ENCODE measurements at regions not wholly inside any gene's neighbourhood (a gene's known extent, or its start where the extent isn't known, plus 50 kb on each side); places are given as distances from the start of the nearest gene placed in this dataset.

DNA sequence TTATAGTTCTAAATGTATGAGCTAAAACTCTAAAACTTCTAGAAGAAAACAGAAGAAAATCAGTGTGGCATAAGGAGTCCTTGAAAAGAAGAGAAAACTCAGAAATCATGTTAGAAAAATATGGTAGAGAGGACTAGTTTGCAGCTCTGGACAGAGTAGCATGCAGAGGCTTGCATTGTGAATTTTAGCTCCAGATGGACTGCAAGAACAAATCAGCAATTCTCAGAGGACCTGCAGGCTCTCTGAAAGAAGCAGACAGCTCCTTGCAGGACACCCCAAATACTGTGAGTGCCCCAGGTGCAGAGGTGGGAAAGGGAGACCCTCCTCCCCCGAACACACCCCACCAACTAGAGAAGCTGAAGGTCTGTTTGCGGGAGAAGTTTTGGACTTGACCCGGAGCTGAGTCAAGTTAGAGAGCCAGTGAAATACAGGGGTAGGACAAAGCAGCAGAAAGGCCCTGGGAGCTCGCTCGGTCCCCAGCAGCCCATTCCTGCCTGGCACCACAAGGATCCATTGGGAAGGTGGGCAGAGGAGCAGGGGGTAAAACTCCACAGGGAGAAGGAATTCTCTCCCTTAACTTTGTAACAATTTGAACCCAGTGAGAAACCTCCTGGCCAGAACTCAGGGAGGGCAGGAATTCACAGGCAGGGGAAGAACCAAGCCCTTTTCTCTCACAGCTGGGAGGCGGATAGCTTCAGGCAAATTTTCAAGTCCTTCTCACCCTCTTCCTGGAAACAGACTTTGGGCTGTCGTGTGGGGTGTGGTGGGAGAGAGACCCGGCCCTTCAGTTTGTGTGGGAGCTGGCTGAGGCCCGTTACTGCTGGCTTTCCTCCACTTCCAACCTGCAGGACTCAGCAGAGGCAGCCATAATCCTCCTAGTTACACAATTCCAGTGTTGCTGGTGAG is 216.2 kb upstream of the SLC35G4 start:
- TF ChIP-seq, protein P1, sequence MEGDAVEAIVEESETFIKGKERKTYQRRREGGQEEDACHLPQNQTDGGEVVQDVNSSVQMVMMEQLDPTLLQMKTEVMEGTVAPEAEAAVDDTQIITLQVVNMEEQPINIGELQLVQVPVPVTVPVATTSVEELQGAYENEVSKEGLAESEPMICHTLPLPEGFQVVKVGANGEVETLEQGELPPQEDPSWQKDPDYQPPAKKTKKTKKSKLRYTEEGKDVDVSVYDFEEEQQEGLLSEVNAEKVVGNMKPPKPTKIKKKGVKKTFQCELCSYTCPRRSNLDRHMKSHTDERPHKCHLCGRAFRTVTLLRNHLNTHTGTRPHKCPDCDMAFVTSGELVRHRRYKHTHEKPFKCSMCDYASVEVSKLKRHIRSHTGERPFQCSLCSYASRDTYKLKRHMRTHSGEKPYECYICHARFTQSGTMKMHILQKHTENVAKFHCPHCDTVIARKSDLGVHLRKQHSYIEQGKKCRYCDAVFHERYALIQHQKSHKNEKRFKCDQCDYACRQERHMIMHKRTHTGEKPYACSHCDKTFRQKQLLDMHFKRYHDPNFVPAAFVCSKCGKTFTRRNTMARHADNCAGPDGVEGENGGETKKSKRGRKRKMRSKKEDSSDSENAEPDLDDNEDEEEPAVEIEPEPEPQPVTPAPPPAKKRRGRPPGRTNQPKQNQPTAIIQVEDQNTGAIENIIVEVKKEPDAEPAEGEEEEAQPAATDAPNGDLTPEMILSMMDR (IDR thresholded peaks at IDR 0.05): no peak
- H3K27ac ChIP-seq: no peak overlapping the region
- H3K4me1 ChIP-seq: no peaks in the 10 kb centered on the region
- intact Hi-C loops (cut with DNase I): loop anchor here in 1 of 10 donors (5.0 kb wide), 1 partner anchor 91 kb away; no protein-coding TSS in a partner anchor
- H3K4me3 ChIP-seq: no peak overlapping the region
- WGBS, 2 donors: 63 to 68% methylated on average over 9 of the region's 9 CpGs
- no peaks in the 10 kb centered on the region for H3K27me3 ChIP-seq
- DNase-seq: peak; percentile 25 to 29
- H3K9me3 ChIP-seq: no peaks in the 10 kb centered on the region
- peak in 7 of 8 donors; percentile 50 to 91 (median 76) for ATAC-seq
- no peaks in the 10 kb centered on the region for H3K36me3 ChIP-seq

DNA sequence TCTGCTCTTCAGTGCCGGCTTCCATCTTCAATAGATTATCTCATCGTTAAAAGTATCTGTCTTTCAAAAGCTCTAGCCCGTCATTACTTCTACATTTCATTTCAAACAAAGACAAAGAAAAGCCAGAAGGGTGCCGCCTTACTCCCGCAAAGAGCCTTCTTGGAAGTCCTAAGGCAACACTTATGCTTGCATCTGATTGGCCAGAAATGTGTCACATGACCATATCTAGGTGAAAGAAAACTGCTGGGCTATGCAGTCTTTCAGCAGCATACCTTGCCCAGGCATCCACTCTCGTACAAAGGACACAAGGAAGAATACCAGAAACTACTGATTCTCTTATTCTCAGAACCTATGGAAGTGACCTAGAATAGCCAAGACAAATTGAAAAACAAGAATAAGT is 217.1 kb upstream of the SLC35G4 start:
- Histone ChIP-seq H3K27me3 (no peaks in the 10 kb centered on the region), H3K27ac (no peak overlapping the region), H3K9me3 (no peaks in the 10 kb centered on the region), H3K4me3 (no peak overlapping the region), H3K4me1 (no peaks in the 10 kb centered on the region), H3K36me3 (no peaks in the 10 kb centered on the region)
- DNase-seq: no peak
- ATAC-seq: no peak
- intact Hi-C loops (cut with DNase I): loop anchor here in 1 of 10 donors (5.0 kb wide), 1 partner anchor 90 kb away; no protein-coding TSS in a partner anchor
- TF ChIP-seq, protein P1 (IDR thresholded peaks at IDR 0.05): no peak
- WGBS, 2 donors: 80 to 82% methylated on average over 6 of the region's 6 CpGs

DNA sequence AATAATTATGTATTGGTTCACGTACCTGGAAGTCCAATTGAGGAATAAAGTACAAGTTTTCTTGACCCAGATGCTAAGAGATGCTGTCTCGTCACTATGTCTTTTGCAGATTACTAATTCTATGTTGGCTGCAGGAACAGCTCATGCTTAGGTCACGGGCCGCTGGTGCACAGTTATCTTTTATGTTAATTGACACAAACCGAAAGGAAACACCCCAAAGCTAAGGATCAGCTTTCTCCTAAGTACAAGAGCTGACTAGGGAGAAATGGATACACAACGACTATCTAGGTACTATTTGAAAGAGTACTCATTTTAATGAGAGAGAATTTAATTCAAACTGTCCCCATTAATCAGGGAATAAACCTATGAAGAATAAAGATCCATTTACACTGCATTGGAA is 217.7 kb upstream of the SLC35G4 start:
- Histone ChIP-seq H3K9me3 (no peaks in the 10 kb centered on the region), H3K4me1 (no peaks in the 10 kb centered on the region), H3K36me3 (no peaks in the 10 kb centered on the region), H3K27me3 (no peaks in the 10 kb centered on the region), H3K27ac (no peak overlapping the region), H3K4me3 (no peak overlapping the region)
- TF ChIP-seq, protein P1 (IDR thresholded peaks at IDR 0.05): no peak
- 88 to 90% methylated on average over 6 of the region's 6 CpGs for WGBS, 2 donors
- no peak for ATAC-seq
- intact Hi-C loops (cut with DNase I): loop anchor here in 1 of 10 donors (5.0 kb wide), 1 partner anchor 89 kb away; no protein-coding TSS in a partner anchor
- no peak for DNase-seq

DNA sequence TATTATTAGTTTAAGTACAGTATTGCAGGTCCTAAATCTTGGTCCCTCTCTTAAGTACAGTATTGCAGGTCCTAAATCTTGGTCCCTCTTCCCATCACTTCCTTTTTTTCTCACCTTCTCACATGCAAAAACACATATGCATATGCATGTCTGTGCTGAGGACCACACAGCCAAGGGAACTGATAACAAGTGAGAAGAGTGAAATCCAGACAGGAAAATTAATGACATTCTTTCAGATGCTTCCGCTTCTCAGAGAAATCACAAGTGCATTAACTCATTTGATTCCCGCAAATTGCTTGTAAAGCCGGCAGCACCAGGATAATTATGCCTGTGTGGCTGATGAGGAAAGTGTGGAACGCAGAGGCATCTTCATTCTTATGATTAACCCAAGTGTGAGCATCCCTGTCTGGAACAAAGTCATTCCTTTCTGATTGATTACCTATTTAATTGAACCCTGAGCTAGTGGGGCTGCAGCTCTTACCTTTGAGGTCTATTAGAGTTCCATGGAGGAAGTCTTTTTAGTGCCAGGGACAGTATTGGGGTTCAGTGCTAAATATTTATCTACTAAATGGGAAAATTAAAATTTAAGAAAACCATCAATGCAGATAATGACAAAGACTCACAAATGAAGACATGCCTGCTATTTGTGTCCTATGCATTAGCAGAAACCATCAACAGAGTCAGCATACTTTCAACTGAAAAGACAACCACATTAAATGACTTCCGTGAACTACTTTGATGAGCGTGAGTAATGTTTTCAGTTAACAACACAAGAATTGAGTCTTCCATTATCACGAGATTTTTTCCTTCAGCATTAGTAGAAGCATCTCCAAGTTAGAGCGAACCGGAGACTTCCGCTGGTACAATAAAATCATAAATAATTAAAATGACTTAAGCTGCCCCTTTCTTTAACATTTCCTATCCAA is 220.4 kb upstream of the SLC35G4 start:
- Histone ChIP-seq H3K9me3 (no peaks in the 10 kb centered on the region), H3K27me3 (no peaks in the 10 kb centered on the region), H3K27ac (no peak overlapping the region), H3K4me3 (no peak overlapping the region), H3K36me3 (no peaks in the 10 kb centered on the region), H3K4me1 (no peaks in the 10 kb centered on the region)
- ATAC-seq (no peak), DNase-seq (no peak)
- TF ChIP-seq, protein P1 (IDR thresholded peaks at IDR 0.05): no peak
- 82 to 86% methylated on average over 10 of the region's 10 CpGs for WGBS, 2 donors
- intact Hi-C loops (cut with DNase I): loop anchor here in 9 of 10 donors (2.0 to 10.0 kb wide), 6 partner anchors 54 to 224 kb away; no protein-coding TSS in a partner anchor

Measured in heart right ventricle (tissue), 16 donors.